Neural cell (in vitro differentiated cells): ENCODE measurements at regions not wholly inside any gene's neighbourhood (a gene's known extent, or its start where the extent isn't known, plus 50 kb on each side); places are given as distances from the start of the nearest gene placed in this dataset.

Source experiments
- EP300 ChIP-seq: fragments of 450-650 bp; conservative IDR thresholded peaks from 2 replicates; pipeline ENCODE4 v1.6.1; 2014; ENCODE audit warnings: antibody characterized with exemption, mild to moderate bottlenecking, moderate library complexity; ENCODE audit not compliant: poor library complexity, severe bottlenecking
- EZH2 ChIP-seq: fragments of 200-600, 300-800 bp; shearing (Covaris generic), sonication (generic); IDR thresholded peaks from 2 replicates; pipeline ENCODE4 v1.6.1; 2014; ENCODE audit warnings: antibody characterized with exemption, low read length, borderline replicate concordance, mild to moderate bottlenecking; ENCODE audit not compliant: insufficient read depth, poor library complexity, severe bottlenecking
- SMC3 ChIP-seq: fragments of 450-650 bp; conservative IDR thresholded peaks from 2 replicates; pipeline ENCODE4 v1.6.1; 2014; ENCODE audit warnings: antibody characterized with exemption, mild to moderate bottlenecking, moderate library complexity; ENCODE audit not compliant: poor library complexity
- TF ChIP-seq, protein P1 (sequence below): IDR thresholded peaks from 2 replicates; pipeline ENCODE4 v1.6.1; 2012; ENCODE audit warnings: borderline replicate concordance
- TF ChIP-seq, protein P2 (sequence below): fragments of 450-650 bp; IDR thresholded peaks from 2 replicates; pipeline ENCODE4 v1.5.1; 2014; ENCODE audit warnings: antibody characterized with exemption, mild to moderate bottlenecking, moderate library complexity; ENCODE audit not compliant: poor library complexity, severe bottlenecking

- TF ChIP-seq, protein P1, sequence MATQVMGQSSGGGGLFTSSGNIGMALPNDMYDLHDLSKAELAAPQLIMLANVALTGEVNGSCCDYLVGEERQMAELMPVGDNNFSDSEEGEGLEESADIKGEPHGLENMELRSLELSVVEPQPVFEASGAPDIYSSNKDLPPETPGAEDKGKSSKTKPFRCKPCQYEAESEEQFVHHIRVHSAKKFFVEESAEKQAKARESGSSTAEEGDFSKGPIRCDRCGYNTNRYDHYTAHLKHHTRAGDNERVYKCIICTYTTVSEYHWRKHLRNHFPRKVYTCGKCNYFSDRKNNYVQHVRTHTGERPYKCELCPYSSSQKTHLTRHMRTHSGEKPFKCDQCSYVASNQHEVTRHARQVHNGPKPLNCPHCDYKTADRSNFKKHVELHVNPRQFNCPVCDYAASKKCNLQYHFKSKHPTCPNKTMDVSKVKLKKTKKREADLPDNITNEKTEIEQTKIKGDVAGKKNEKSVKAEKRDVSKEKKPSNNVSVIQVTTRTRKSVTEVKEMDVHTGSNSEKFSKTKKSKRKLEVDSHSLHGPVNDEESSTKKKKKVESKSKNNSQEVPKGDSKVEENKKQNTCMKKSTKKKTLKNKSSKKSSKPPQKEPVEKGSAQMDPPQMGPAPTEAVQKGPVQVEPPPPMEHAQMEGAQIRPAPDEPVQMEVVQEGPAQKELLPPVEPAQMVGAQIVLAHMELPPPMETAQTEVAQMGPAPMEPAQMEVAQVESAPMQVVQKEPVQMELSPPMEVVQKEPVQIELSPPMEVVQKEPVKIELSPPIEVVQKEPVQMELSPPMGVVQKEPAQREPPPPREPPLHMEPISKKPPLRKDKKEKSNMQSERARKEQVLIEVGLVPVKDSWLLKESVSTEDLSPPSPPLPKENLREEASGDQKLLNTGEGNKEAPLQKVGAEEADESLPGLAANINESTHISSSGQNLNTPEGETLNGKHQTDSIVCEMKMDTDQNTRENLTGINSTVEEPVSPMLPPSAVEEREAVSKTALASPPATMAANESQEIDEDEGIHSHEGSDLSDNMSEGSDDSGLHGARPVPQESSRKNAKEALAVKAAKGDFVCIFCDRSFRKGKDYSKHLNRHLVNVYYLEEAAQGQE, result no peak
- TF ChIP-seq, protein P2, sequence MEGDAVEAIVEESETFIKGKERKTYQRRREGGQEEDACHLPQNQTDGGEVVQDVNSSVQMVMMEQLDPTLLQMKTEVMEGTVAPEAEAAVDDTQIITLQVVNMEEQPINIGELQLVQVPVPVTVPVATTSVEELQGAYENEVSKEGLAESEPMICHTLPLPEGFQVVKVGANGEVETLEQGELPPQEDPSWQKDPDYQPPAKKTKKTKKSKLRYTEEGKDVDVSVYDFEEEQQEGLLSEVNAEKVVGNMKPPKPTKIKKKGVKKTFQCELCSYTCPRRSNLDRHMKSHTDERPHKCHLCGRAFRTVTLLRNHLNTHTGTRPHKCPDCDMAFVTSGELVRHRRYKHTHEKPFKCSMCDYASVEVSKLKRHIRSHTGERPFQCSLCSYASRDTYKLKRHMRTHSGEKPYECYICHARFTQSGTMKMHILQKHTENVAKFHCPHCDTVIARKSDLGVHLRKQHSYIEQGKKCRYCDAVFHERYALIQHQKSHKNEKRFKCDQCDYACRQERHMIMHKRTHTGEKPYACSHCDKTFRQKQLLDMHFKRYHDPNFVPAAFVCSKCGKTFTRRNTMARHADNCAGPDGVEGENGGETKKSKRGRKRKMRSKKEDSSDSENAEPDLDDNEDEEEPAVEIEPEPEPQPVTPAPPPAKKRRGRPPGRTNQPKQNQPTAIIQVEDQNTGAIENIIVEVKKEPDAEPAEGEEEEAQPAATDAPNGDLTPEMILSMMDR, result no peak
- no peak for TF ChIP-seq EZH2
- no peak for TF ChIP-seq EP300
- TF ChIP-seq SMC3, result no peak
Observed at GRCh38 chrX:20519826-20520225, 253.1 kb upstream of the RPS6KA3 start.
